GM19452 (cell line): ENCODE measurements at regions not wholly inside any gene's neighbourhood (a gene's known extent, or its start where the extent isn't known, plus 50 kb on each side); places are given as distances from the start of the nearest gene placed in this dataset.

ENCODE experiments used
- ATAC-seq: cut with Tn5 transposase; IDR thresholded peaks from one replicate; pipeline ENCODE4 v1.9.1; 2021; ENCODE audit not compliant: unreplicated experiment

DNA sequence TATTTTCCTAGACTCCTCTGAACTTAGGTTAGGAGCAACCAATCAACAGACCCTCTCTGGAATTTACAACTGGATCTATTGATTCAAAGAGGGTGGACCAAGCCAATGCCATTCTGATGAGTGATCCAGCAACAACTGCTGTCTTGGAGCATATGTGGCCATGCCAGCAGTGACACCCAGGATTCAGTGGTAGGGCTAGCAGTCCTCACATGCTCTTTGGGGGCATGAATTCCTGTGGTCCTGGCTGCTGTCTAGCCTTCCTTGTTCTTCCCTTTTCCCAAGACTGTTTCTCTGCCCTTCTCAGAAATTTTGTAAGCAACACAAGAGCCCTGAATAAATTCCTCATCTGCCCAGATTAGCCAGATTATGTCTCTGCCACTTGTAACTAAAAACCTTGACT, 61.5 kb upstream of the GATB start:
- ATAC-seq: no peak

DNA sequence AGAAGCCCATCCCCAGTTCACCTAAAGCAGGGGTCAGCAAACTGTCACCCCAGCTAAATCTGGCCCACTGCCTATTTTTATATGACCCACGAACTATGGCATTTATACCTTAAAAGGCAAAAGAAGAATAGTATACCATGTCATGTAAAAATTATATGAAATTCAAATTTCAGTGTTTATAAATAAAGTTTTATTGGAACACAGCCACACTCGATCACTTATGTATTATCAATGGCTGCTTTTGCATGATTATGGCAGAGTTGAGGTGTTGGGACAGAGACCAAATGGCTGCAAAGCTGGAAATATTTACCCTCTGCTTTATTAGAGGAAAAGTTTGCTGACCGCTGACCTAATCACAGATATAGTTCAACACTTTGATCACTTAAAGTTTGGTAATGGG, 59.2 kb upstream of the GATB start:
- no peak for ATAC-seq

DNA sequence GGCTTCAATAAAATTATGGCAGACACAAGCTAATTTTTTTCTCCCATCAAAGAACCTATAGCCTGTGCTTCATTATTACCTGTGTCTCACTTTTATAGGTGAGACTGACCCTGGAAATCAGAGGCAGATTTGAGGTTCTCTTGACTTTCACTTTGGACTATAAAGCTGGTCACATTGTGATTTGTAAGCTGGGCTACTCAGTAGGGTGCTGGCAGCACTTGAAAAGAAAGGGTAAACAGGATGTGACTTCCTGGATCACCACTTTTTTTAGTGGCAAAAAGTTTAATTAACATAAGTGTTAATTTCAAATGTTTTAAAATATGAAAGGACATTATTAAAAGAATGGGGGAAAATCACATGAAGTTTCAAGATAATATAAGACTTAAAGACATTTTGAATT, 50.6 kb upstream of the GATB start:
- no peak for ATAC-seq
